ENCODE measurements at regions not wholly inside any gene's neighbourhood (a gene's known extent, or its start where the extent isn't known, plus 50 kb on each side); places are given as distances from the start of the nearest gene placed in this dataset.
"Not testable (repeated sequence)": the region's sequence is repeated elsewhere in the genome, so short reads cannot be mapped to it uniquely, and the experiment has no call there.

- Mint-ChIP-seq H3K27ac (ENCODE audit: low read depth, unreplicated experiment) (no peak overlapping the region), H3K4me1 (ENCODE audit: insufficient read depth, unreplicated experiment) (peaks cover 11% of the 10 kb centered on the region), H3K9me3 (ENCODE audit: unreplicated experiment) (peaks cover 8% of the 10 kb centered on the region), H3K27me3 (ENCODE audit: insufficient read depth, unreplicated experiment) (no peaks in the 10 kb centered on the region), H3K36me3 (ENCODE audit: insufficient read depth, unreplicated experiment) (no peaks in the 10 kb centered on the region), H3K4me3 (ENCODE audit: unreplicated experiment) (no peak overlapping the region)
- BruUV-seq (replicated peaks), result no TSS peak
- intact Hi-C loops (cut with micrococcal nuclease), result no loop called here
- TF ChIP-seq, protein P1, sequence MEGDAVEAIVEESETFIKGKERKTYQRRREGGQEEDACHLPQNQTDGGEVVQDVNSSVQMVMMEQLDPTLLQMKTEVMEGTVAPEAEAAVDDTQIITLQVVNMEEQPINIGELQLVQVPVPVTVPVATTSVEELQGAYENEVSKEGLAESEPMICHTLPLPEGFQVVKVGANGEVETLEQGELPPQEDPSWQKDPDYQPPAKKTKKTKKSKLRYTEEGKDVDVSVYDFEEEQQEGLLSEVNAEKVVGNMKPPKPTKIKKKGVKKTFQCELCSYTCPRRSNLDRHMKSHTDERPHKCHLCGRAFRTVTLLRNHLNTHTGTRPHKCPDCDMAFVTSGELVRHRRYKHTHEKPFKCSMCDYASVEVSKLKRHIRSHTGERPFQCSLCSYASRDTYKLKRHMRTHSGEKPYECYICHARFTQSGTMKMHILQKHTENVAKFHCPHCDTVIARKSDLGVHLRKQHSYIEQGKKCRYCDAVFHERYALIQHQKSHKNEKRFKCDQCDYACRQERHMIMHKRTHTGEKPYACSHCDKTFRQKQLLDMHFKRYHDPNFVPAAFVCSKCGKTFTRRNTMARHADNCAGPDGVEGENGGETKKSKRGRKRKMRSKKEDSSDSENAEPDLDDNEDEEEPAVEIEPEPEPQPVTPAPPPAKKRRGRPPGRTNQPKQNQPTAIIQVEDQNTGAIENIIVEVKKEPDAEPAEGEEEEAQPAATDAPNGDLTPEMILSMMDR (IDR thresholded peaks at IDR 0.05; ENCODE audit: unreplicated experiment), result no peak
- DNase-seq (ENCODE audit: unreplicated experiment), result no peak
- ChIA-PET POLR2A (no interaction called here), CTCF (interaction anchor here (0.6 to 0.9 kb wide), 2 partner anchors 10 to 43 kb away, joined by 3 to 5 read pairs; no protein-coding TSS in a partner anchor)
Measured at GRCh38 chr3:27610800-27611525, 111.2 kb downstream of the EOMES start.

DNA sequence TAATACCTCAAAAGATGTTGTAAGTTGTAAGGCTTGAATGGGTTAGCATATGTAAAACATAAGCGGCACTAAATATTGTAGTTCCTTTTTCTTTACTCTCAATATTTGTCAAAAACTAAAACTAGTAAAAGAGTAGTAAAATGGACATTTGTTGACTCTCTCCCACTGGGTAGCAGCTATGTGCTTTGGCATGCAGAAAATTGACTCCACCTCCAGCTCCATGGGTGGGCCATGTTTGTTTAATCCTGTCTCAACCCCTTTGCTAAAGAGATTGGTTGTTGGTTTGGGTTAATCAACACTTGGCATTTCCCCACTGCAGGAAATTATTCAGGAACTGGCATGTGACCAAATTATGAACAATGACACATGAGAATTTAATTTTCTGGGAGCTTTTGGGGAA lies 114.8 kb downstream of the EOMES start:
- H3K4me3 Mint-ChIP-seq (ENCODE audit: unreplicated experiment), result no peak overlapping the region
- H3K9me3 Mint-ChIP-seq (ENCODE audit: unreplicated experiment), result no peaks in the 10 kb centered on the region
- CTCF ChIA-PET, result interaction anchor here (1.0 kb wide), 1 partner anchor 12 kb away, joined by 4 read pairs; no protein-coding TSS in a partner anchor
- POLR2A ChIA-PET, result interaction anchor here (1.1 to 1.7 kb wide), 3 partner anchors 16 to 123 kb away, joined by 3 to 7 read pairs (median 4); partner anchors contain the start of gene SLC4A7
- peaks cover 11% of the 10 kb centered on the region for H3K4me1 Mint-ChIP-seq (ENCODE audit: insufficient read depth, unreplicated experiment)
- intact Hi-C loops (cut with micrococcal nuclease), result no loop called here
- TF ChIP-seq, protein P1 (IDR thresholded peaks at IDR 0.05; ENCODE audit: unreplicated experiment), result no peak
- no peaks in the 10 kb centered on the region for H3K36me3 Mint-ChIP-seq (ENCODE audit: insufficient read depth, unreplicated experiment)
- no peaks in the 10 kb centered on the region for H3K27me3 Mint-ChIP-seq (ENCODE audit: insufficient read depth, unreplicated experiment)
- no peak overlapping the region for H3K27ac Mint-ChIP-seq (ENCODE audit: low read depth, unreplicated experiment)
- DNase-seq (ENCODE audit: unreplicated experiment), result peak; percentile 72
- BruUV-seq (replicated peaks), result no TSS peak

DNA sequence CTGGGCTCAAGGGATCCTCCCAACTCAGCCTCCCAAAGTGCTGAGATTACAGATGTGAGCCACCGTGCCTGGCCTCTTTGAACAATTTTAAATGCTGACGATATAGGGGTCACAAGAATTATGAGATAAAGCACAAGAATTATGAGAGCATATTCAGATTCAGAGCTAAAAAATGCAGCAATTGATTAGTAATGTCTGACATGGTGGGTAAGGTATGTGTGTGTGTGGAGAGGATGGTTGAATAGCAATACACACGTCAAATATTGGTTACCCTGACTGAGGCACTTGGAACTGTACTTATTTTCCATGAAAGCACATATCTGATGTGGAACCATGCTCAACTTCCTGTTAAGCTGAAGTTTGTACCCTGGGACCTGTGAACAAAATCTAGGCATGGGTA lies 115.6 kb downstream of the EOMES start:
- Mint-ChIP-seq H3K4me1 (ENCODE audit: insufficient read depth, unreplicated experiment) (peaks cover 11% of the 10 kb centered on the region), H3K36me3 (ENCODE audit: insufficient read depth, unreplicated experiment) (no peaks in the 10 kb centered on the region), H3K27ac (ENCODE audit: low read depth, unreplicated experiment) (no peak overlapping the region), H3K4me3 (ENCODE audit: unreplicated experiment) (no peak overlapping the region), H3K9me3 (ENCODE audit: unreplicated experiment) (no peaks in the 10 kb centered on the region), H3K27me3 (ENCODE audit: insufficient read depth, unreplicated experiment) (no peaks in the 10 kb centered on the region)
- TF ChIP-seq, protein P1 (IDR thresholded peaks at IDR 0.05; ENCODE audit: unreplicated experiment), result no peak
- ChIA-PET POLR2A (interaction anchor here (1.1 to 1.7 kb wide), 3 partner anchors 15 to 122 kb away, joined by 3 to 7 read pairs (median 4); partner anchors contain the start of gene SLC4A7), CTCF (no interaction called here)
- intact Hi-C loops (cut with micrococcal nuclease), result no loop called here
- no peak for DNase-seq (ENCODE audit: unreplicated experiment)
- BruUV-seq (replicated peaks), result no TSS peak

- POLR2A ChIA-PET, result not testable (repeated sequence)
Measured at GRCh38 chr3:27601311-27601710, 117.1 kb upstream of the SLC4A7 start.

GRCh38 chr3:27599741-27600140 lies 115.6 kb upstream of the SLC4A7 start:
- H3K27me3 Mint-ChIP-seq (ENCODE audit: insufficient read depth, unreplicated experiment); H3K4me3 Mint-ChIP-seq (ENCODE audit: unreplicated experiment); CTCF ChIA-PET; H3K9me3 Mint-ChIP-seq (ENCODE audit: unreplicated experiment); intact Hi-C loops (cut with micrococcal nuclease); BruUV-seq (replicated peaks); H3K4me1 Mint-ChIP-seq (ENCODE audit: insufficient read depth, unreplicated experiment); DNase-seq (ENCODE audit: unreplicated experiment); H3K27ac Mint-ChIP-seq (ENCODE audit: low read depth, unreplicated experiment); POLR2A ChIA-PET; H3K36me3 Mint-ChIP-seq (ENCODE audit: insufficient read depth, unreplicated experiment): not testable (repeated sequence)

More at GRCh38 chr3:27601311-27601710, 117.1 kb upstream of the SLC4A7 start:
- BruUV-seq (replicated peaks); H3K36me3 Mint-ChIP-seq (ENCODE audit: insufficient read depth, unreplicated experiment); intact Hi-C loops (cut with micrococcal nuclease); H3K9me3 Mint-ChIP-seq (ENCODE audit: unreplicated experiment); DNase-seq (ENCODE audit: unreplicated experiment); H3K4me3 Mint-ChIP-seq (ENCODE audit: unreplicated experiment); H3K27ac Mint-ChIP-seq (ENCODE audit: low read depth, unreplicated experiment); H3K27me3 Mint-ChIP-seq (ENCODE audit: insufficient read depth, unreplicated experiment); H3K4me1 Mint-ChIP-seq (ENCODE audit: insufficient read depth, unreplicated experiment): not testable (repeated sequence)
- CTCF ChIA-PET, result interaction anchor here (1.4 kb wide), 1 partner anchor 10 kb away, joined by 5 read pairs; no protein-coding TSS in a partner anchor

Measured in MCF 10A (cell line).